ENCODE measurements at regions not wholly inside any gene's neighbourhood (a gene's known extent, or its start where the extent isn't known, plus 50 kb on each side); places are given as distances from the start of the nearest gene placed in this dataset.

- TF ChIP-seq RFX5 (IDR thresholded peaks at IDR 0.05): no peak
- TF ChIP-seq TP53 (CRISPR knock-in tag; IDR thresholded peaks at IDR 0.05): no peak
- no peak for TF ChIP-seq HOXB5 (CRISPR knock-in tag; IDR thresholded peaks at IDR 0.05)
- TF ChIP-seq NR3C1 (IDR thresholded peaks at IDR 0.05): no peak
- no peak for TF ChIP-seq ATOH8 (CRISPR knock-in tag; IDR thresholded peaks at IDR 0.05; ENCODE audit: low read depth)
- no peak for TF ChIP-seq MAZ (IDR thresholded peaks at IDR 0.05; ENCODE audit: borderline replicate concordance, low read depth, low read length)
- TF ChIP-seq EP300 (IDR thresholded peaks at IDR 0.05): no peak
- no peak for TF ChIP-seq HEYL (CRISPR knock-in tag; IDR thresholded peaks at IDR 0.05)
- H3K4me3 ChIP-seq: no peak overlapping the region
- H3K27ac ChIP-seq: no peak overlapping the region
- DNase-seq (ENCODE audit: low read depth in 1 of 2, low spot score in 1 of 2): no peak
- H3K4me1 ChIP-seq: no peaks in the 10 kb centered on the region
- ATAC-seq: no peak
- H3K9me3 ChIP-seq: no peaks in the 10 kb centered on the region
- H3K4me2 ChIP-seq: no peak overlapping the region
- POLR2A ChIA-PET: no interaction called here
- WGBS (ENCODE audit: missing lambda C conversion rate): 0% methylated on average over 1 of the region's 1 CpG
- no peak for FAIRE-seq
- CTCF ChIA-PET: no interaction called here
Observed at GRCh38 chr9:11088821-11089374, 476.1 kb upstream of the PTPRD start.

GRCh38 chr9:11092974-11093373 lies 480.2 kb upstream of the PTPRD start:
- no peak for FAIRE-seq
- no peaks in the 10 kb centered on the region for H3K4me1 ChIP-seq
- 2% methylated on average over 1 of the region's 1 CpG for whole genome bisulfite sequencing (ENCODE audit: missing lambda C conversion rate)
- no peak for ATAC-seq
- POLR2A ChIA-PET: no interaction called here
- no peak overlapping the region for H3K27ac ChIP-seq
- no peak for DNase-seq (ENCODE audit: low read depth in 1 of 2, low spot score in 1 of 2)
- no peak overlapping the region for H3K4me2 ChIP-seq
- H3K4me3 ChIP-seq: no peak overlapping the region
- TF ChIP-seq PBX3 (IDR thresholded peaks at IDR 0.05) (no peak), EP300 (IDR thresholded peaks at IDR 0.05) (no peak), HOXB13 (CRISPR knock-in tag; IDR thresholded peaks at IDR 0.05; ENCODE audit: low read depth) (no peak), FOSB (CRISPR knock-in tag; IDR thresholded peaks at IDR 0.05) (no peak), CHD2 (IDR thresholded peaks at IDR 0.05; ENCODE audit: low read length, partially characterized antibody) (no peak), MYC (IDR thresholded peaks at IDR 0.05; ENCODE audit: borderline replicate concordance, low read length) (no peak), E2F6 (IDR thresholded peaks at IDR 0.05; ENCODE audit: borderline replicate concordance, low read depth) (no peak), RAD21 (conservative IDR thresholded peaks at IDR 0.05 in 1 of 2, IDR thresholded peaks at IDR 0.05 in 1 of 2) (no peak), JUNB (IDR thresholded peaks at IDR 0.05) (no peak)
- no peaks in the 10 kb centered on the region for H3K9me3 ChIP-seq
- CTCF ChIA-PET: no interaction called here

- H3K27ac ChIP-seq: no peak overlapping the region
Observed at GRCh38 chr9:11097020-11097419, 484.2 kb upstream of the PTPRD start.

More at GRCh38 chr9:11097020-11097419, 484.2 kb upstream of the PTPRD start:
- ChIA-PET CTCF (no interaction called here), POLR2A (no interaction called here)
- Histone ChIP-seq H3K9me3 (no peaks in the 10 kb centered on the region), H3K4me1 (no peaks in the 10 kb centered on the region), H3K4me3 (no peak overlapping the region), H3K4me2 (no peak overlapping the region)
- 3% methylated on average over 1 of the region's 1 CpG for WGBS (ENCODE audit: missing lambda C conversion rate)
- TF ChIP-seq EP300 (IDR thresholded peaks at IDR 0.05): no peak
- no peak for TF ChIP-seq ZFP36 (IDR thresholded peaks at IDR 0.05; ENCODE audit: borderline replicate concordance, partially characterized antibody)
- TF ChIP-seq HOXB13 (CRISPR knock-in tag; IDR thresholded peaks at IDR 0.05; ENCODE audit: low read depth): no peak
- TF ChIP-seq BCL3 (IDR thresholded peaks at IDR 0.05): no peak
- no peak for TF ChIP-seq TP53 (CRISPR knock-in tag; IDR thresholded peaks at IDR 0.05)
- TF ChIP-seq FOXS1 (CRISPR knock-in tag; IDR thresholded peaks at IDR 0.05): no peak
- TF ChIP-seq FOSL2 (IDR thresholded peaks at IDR 0.05): no peak
- TF ChIP-seq FOSL2 (CRISPR knock-in tag; IDR thresholded peaks at IDR 0.05): no peak
- TF ChIP-seq CTCF (IDR thresholded peaks at IDR 0.05): no peak
- no peak for TF ChIP-seq RCOR1 (IDR thresholded peaks at IDR 0.05; ENCODE audit: low read depth, low read length)
- no peak for TF ChIP-seq NPAS2 (CRISPR knock-in tag; IDR thresholded peaks at IDR 0.05; ENCODE audit: borderline replicate concordance)
- TF ChIP-seq JUNB (IDR thresholded peaks at IDR 0.05): no peak
- no peak for TF ChIP-seq HOXB5 (CRISPR knock-in tag; IDR thresholded peaks at IDR 0.05)
- no peak for TF ChIP-seq POLR2AphosphoS2 (conservative IDR thresholded peaks at IDR 0.05; ENCODE audit: low read length)
- no peak for TF ChIP-seq JUN (IDR thresholded peaks at IDR 0.05)
- TF ChIP-seq ZC3H11A (IDR thresholded peaks at IDR 0.05): no peak
- TF ChIP-seq HDAC2 (IDR thresholded peaks at IDR 0.05): no peak
- TF ChIP-seq NR3C1 (IDR thresholded peaks at IDR 0.05): no peak
- no peak for TF ChIP-seq CBX2 (IDR thresholded peaks at IDR 0.05; ENCODE audit: borderline replicate concordance, low read depth)
- FAIRE-seq: no peak
- no peak for DNase-seq (ENCODE audit: low read depth in 1 of 2, low spot score in 1 of 2)
- no peak for ATAC-seq

Data from A549 (cell line).